ENCODE measurements at regions not wholly inside any gene's neighbourhood (a gene's known extent, or its start where the extent isn't known, plus 50 kb on each side); places are given as distances from the start of the nearest gene placed in this dataset.

- TF ChIP-seq RBAK (CRISPR knock-in tag; IDR thresholded peaks at IDR 0.05) (no peak), NFAT5 (CRISPR knock-in tag; IDR thresholded peaks at IDR 0.05) (no peak), ZBTB33 (CRISPR knock-in tag; IDR thresholded peaks at IDR 0.05) (no peak), NR2C2 (CRISPR knock-in tag; IDR thresholded peaks at IDR 0.05; ENCODE audit: borderline replicate concordance) (no peak)
These were observed 414.5 kb upstream of the GYPC start for GRCh38 chr2:126241411-126241810.

Measured in HepG2 (cell line).